GM12892 (cell line): ENCODE measurements at regions not wholly inside any gene's neighbourhood (a gene's known extent, or its start where the extent isn't known, plus 50 kb on each side); places are given as distances from the start of the nearest gene placed in this dataset.

Experiments
- DNase-seq: peaks from one replicate; pipeline ENCODE4 v3.0.0; 2011; ENCODE audit not compliant: insufficient read length
- FAIRE-seq: peaks from 2 replicates; lab custom pipeline; 2011; peaks lifted over from hg19 to GRCh38; lab: Jason Lieb, UNC
- POLR2A ChIP-seq: IDR thresholded peaks from 2 replicates; pipeline ENCODE4 v1.6.1; 2011; ENCODE audit warnings: low read depth, low read length, control low read depth
- POLR2AphosphoS5 ChIP-seq: IDR thresholded peaks from 2 replicates; pipeline ENCODE4 v1.6.1; 2011; ENCODE audit warnings: low read depth, low read length, control low read depth
- TAF1 ChIP-seq: IDR thresholded peaks from 2 replicates; pipeline ENCODE4 v1.6.1; 2011; ENCODE audit warnings: low read depth, mild to moderate bottlenecking, control low read depth, low read length, borderline replicate concordance

DNA sequence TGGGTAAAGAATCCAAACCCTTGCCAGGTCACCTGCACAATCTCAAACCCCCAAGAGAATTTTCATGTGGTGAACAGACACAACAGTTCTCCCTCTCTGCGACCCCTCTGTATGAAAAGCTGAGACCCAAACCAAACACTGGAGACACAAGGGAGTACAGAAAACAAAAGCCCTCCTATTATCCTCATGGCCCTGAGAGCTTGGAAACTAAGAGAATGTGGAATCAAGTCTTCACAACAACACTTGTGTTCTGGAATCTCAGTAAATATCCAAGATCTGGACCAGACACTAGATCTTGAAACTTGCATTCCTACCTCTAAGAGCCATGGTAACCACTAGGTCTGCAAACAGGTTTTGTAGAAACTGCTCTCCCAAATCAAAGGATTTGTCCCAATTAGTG is 50.1 kb upstream of the CCDC150 start:
- FAIRE-seq (no peak), DNase-seq (no peak)
- TF ChIP-seq POLR2A (no peak), TAF1 (no peak), POLR2AphosphoS5 (no peak)
